ENCODE measurements at regions not wholly inside any gene's neighbourhood (a gene's known extent, or its start where the extent isn't known, plus 50 kb on each side); places are given as distances from the start of the nearest gene placed in this dataset.

GRCh38 chr12:83642205-83642604, 955.5 kb downstream of the TMTC2 start:
- TF ChIP-seq CTCF (IDR thresholded peaks at IDR 0.05) (no peak), POLR2A (IDR thresholded peaks at IDR 0.05) (no peak)

Measured in right lobe of liver (tissue), 4 donors.